GM12878 (cell line): ENCODE measurements at regions not wholly inside any gene's neighbourhood (a gene's known extent, or its start where the extent isn't known, plus 50 kb on each side); places are given as distances from the start of the nearest gene placed in this dataset.

Source experiments
- ATAC-seq: fragments of 200-7000 bp; cut with Tn5 transposase; 3 replicates; pipeline ENCODE4 v1.9.1; 2020; ENCODE audit warnings: mild to moderate bottlenecking, moderate library complexity
- BruUV-seq: library from RNA; stranded (reverse); fragments of 400-500 nt; replicated peaks from 2 replicates; lab custom pipeline; 2021; lab: Mats Ljungman, UMichigan
- CTCF ChIA-PET: fragments of 300-600 bp; sonication (Branson Sonifier 250); formaldehyde crosslinking; extraction: SDS; loops from one replicate; lab custom pipeline; 2021; ENCODE audit warnings: inconsistent platforms; lab: Yijun Ruan, JAX
- POLR2A ChIA-PET: fragments of 350-600 bp; formaldehyde crosslinking; extraction: SDS; loops from one replicate; lab custom pipeline; 2021; ENCODE audit warnings: inconsistent platforms; lab: Charles Lee
- RAD21 ChIA-PET: fragments of 300-600 bp; sonication (Branson Sonifier 250); formaldehyde crosslinking; loops from one replicate; lab custom pipeline; 2023; ENCODE audit warnings: antibody characterized with exemption; ENCODE audit not compliant: unreplicated experiment; lab: Charles Lee
- SMC1A ChIA-PET: fragments of 300-600 bp; sonication (Branson Sonifier 250); formaldehyde crosslinking; loops from one replicate; lab custom pipeline; 2023; ENCODE audit not compliant: unreplicated experiment, uncharacterized antibody; lab: Charles Lee
- DNase-seq: peaks from one replicate; pipeline ENCODE4 v3.0.0-alpha.2; 2011; ENCODE audit warnings: low read depth, low spot score
- FAIRE-seq: peaks from 3 replicates; lab custom pipeline; 2011; peaks lifted over from hg19 to GRCh38; lab: Jason Lieb, UNC
- H2AFZ ChIP-seq: 2 replicates; pipeline ENCODE4 v1.6.0; 2011; ENCODE audit warnings: low read depth, low read length, control low read depth; ENCODE audit not compliant: control insufficient read depth
- H3K27ac ChIP-seq: 2 replicates; pipeline ENCODE4 v1.5.1; 2011; ENCODE audit warnings: control low read depth; ENCODE audit not compliant: control insufficient read depth, insufficient read depth
- H3K27me3 ChIP-seq, 2 experiments: replicated peaks in 1 of 2; 2 replicates each; pipeline versions ENCODE4 v1.6.0 to v1.6.1; 2011; ENCODE audit warnings: low read length in 1 of 2; ENCODE audit not compliant: control insufficient read depth in 2 of 2, insufficient read depth in 2 of 2
- H3K36me3 ChIP-seq, 2 experiments: 2 replicates each; pipeline ENCODE4 v1.5.1; 2011; ENCODE audit warnings: low read length in 1 of 2; ENCODE audit not compliant: control insufficient read depth in 2 of 2, insufficient read depth in 2 of 2
- H3K4me1 ChIP-seq: 2 replicates; pipeline ENCODE4 v1.6.1; 2011; ENCODE audit warnings: mild to moderate bottlenecking, low read length, moderate library complexity, mixed read lengths; ENCODE audit not compliant: control insufficient read depth, insufficient read depth
- H3K4me2 ChIP-seq: 2 replicates; pipeline ENCODE4 v1.6.0; 2011; ENCODE audit warnings: control low read depth; ENCODE audit not compliant: control insufficient read depth, insufficient read depth
- H3K4me3 ChIP-seq: fragments of 200-600 bp; sonication (generic); 2 replicates; pipeline ENCODE4 v1.5.1; 2016
- H3K79me2 ChIP-seq: 2 replicates; pipeline ENCODE4 v1.6.0; 2011; ENCODE audit warnings: low read length; ENCODE audit not compliant: control insufficient read depth, insufficient read depth
- H3K9ac ChIP-seq: 2 replicates; pipeline ENCODE4 v1.8.0; 2011; ENCODE audit warnings: low read length, control low read depth, mixed read lengths; ENCODE audit not compliant: control insufficient read depth, insufficient read depth
- H3K9me3 ChIP-seq: replicated peaks from 3 replicates; pipeline ENCODE4 v1.5.1; 2011; ENCODE audit warnings: mild to moderate bottlenecking, low read length; ENCODE audit not compliant: control insufficient read depth, insufficient read depth
- H4K20me1 ChIP-seq: 2 replicates; pipeline ENCODE4 v1.6.0; 2011; ENCODE audit not compliant: control insufficient read depth, insufficient read depth
- BMI1 ChIP-seq: fragments of 450-650 bp; IDR thresholded peaks from 2 replicates; pipeline ENCODE4 v1.6.1; 2016; ENCODE audit warnings: mild to moderate bottlenecking, moderate library complexity, borderline replicate concordance
- CBFB ChIP-seq: IDR thresholded peaks from 2 replicates; pipeline ENCODE4 v1.6.1; 2016; ENCODE audit warnings: antibody characterized with exemption, low read depth
- DPF2 ChIP-seq: fragments of 450-650 bp; IDR thresholded peaks from 2 replicates; pipeline ENCODE4 v1.6.1; 2017; ENCODE audit warnings: mild to moderate bottlenecking
- HCFC1 ChIP-seq: fragments of 150-350 bp; IDR thresholded peaks from 2 replicates; pipeline ENCODE4 v1.6.1; 2014; ENCODE audit warnings: low read length
- JUNB ChIP-seq: IDR thresholded peaks from 2 replicates; pipeline ENCODE4 v1.6.1; 2016; ENCODE audit warnings: antibody characterized with exemption, mild to moderate bottlenecking
- POLR2AphosphoS5 ChIP-seq: IDR thresholded peaks from 2 replicates; pipeline ENCODE4 v1.6.1; 2011; ENCODE audit warnings: mild to moderate bottlenecking, low read length, inconsistent platforms
- SREBF2 ChIP-seq: IDR thresholded peaks from 2 replicates; pipeline ENCODE4 v1.6.1; 2012; ENCODE audit warnings: mild to moderate bottlenecking, low read length
- TCF3 ChIP-seq: IDR thresholded peaks from 2 replicates; pipeline ENCODE4 v1.6.1; 2012; ENCODE audit warnings: low read depth, mild to moderate bottlenecking, low read length, borderline replicate concordance; ENCODE audit not compliant: insufficient read depth
- ZBED1 ChIP-seq: IDR thresholded peaks from 2 replicates; pipeline ENCODE4 v1.6.1; 2016; ENCODE audit warnings: borderline replicate concordance
- ZNF24 ChIP-seq: fragments of 450-650 bp; IDR thresholded peaks from 2 replicates; pipeline ENCODE4 v1.6.1; 2017; ENCODE audit warnings: antibody characterized with exemption, mild to moderate bottlenecking
- ZNF622 ChIP-seq: fragments of 450-650 bp; IDR thresholded peaks from 2 replicates; pipeline ENCODE4 v1.6.1; 2017; ENCODE audit warnings: mild to moderate bottlenecking, inconsistent platforms
- WGBS: methylation state at CpG from one replicate; pipeline ENCODE4 v1.1.6; 2016; ENCODE audit warnings: low lambda C conversion rate; ENCODE audit not compliant: insufficient replicate concordance, insufficient coverage; ENCODE audit errors: missing lambda C conversion rate; 5-methylcytosine and 5-hydroxymethylcytosine counted together
- in situ Hi-C: fragments of 300-500 bp; cut with MboI; formaldehyde crosslinking; loops from 9 replicates; pipeline ENCODE4 v1.14.3; 2018; ENCODE audit warnings: mixed read lengths
- intact Hi-C: fragments of 100-400 bp; cut with micrococcal nuclease; formaldehyde crosslinking; loops from one replicate; pipeline ENCODE4 v1.14.2; 2022; ENCODE audit not compliant: unreplicated experiment
- TF ChIP-seq, protein P1 (sequence below): IDR thresholded peaks from 2 replicates; pipeline ENCODE4 v1.6.1; 2011; ENCODE audit warnings: borderline replicate concordance, low read depth, mild to moderate bottlenecking, moderate library complexity, mixed read lengths, low read length; ENCODE audit not compliant: insufficient read depth; ENCODE audit errors: extremely low read length
- TF ChIP-seq, protein P2 (sequence below): fragments of 450-650 bp; formaldehyde crosslinking; IDR thresholded peaks from 2 replicates; pipeline ENCODE4 v1.4.0; 2020; ENCODE audit warnings: mild to moderate bottlenecking, moderate library complexity
- TF ChIP-seq, protein P3 (sequence below): IDR thresholded peaks from 2 replicates; pipeline ENCODE4 v1.6.1; 2011; ENCODE audit warnings: mild to moderate bottlenecking, low read depth, low read length, moderate library complexity; ENCODE audit not compliant: insufficient replicate concordance

DNA sequence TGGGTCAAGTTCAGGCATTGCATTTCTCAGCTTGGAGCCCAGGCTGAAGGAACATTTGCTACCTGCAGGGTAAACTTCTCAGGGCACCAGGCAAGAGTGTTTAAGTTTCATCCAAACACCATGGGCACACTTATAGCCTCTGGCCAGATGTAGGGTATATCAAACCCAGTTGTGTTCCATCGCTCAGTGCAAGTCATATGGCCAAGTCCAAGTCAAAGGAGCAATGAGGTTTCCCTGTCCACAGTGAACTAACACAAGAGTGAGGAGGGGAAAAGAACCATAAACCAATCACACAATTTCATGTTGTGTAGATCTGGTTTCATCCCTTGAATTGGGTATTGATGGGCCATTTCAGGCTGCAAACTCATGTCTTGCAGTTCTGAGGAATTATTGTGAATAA is 107.2 kb downstream of the SOX11 start:
- Histone ChIP-seq H3K9ac (no peak overlapping the region), H3K9me3 (no peaks in the 10 kb centered on the region), H3K27me3 (no peaks in the 10 kb centered on the region), H3K36me3 (no peaks in the 10 kb centered on the region), H3K4me2 (no peak overlapping the region), H3K4me3 (no peak overlapping the region), H3K4me1 (no peaks in the 10 kb centered on the region), H4K20me1 (no peaks in the 10 kb centered on the region), H3K79me2 (no peaks in the 10 kb centered on the region), H3K27ac (no peak overlapping the region), H2AFZ (no peak overlapping the region)
- FAIRE-seq, result no peak
- ChIA-PET SMC1A (no interaction called here), CTCF (no interaction called here), POLR2A (no interaction called here), RAD21 (no interaction called here)
- no peak for ATAC-seq
- in situ Hi-C loops, result no loop called here
- no TSS peak for BruUV-seq
- no peak for DNase-seq
- intact Hi-C loops, result no loop called here
- no peak for TF ChIP-seq POLR2AphosphoS5
- 41% methylated on average over 1 of the region's 1 CpG for WGBS

DNA sequence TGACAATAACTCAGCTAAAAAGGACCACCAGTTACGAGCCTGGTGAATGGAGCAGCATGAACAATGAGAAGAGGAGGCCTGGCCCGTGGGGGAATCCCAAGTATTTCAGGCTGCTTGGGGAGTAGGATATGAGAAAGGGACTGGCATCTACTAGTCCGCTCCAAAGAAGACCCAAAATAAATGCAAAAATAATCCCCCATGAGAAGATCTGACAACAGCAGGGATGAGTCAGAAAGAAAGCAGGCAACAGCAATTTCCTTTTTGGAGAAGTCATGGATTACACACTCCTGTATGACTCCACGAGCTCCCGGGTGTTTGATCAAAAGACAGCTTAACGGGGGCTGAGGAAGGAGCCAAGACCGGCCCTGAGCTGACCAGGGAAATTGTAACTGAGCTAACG is 111.4 kb downstream of the SOX11 start:
- POLR2A ChIA-PET, result no interaction called here
- BruUV-seq, result no TSS peak
- WGBS, result 9% methylated on average over 8 of the region's 8 CpGs
- Histone ChIP-seq H3K27me3 (no peaks in the 10 kb centered on the region), H3K4me1 (no peaks in the 10 kb centered on the region), H3K9me3 (no peaks in the 10 kb centered on the region), H3K4me2 (no peak overlapping the region), H3K9ac (no peak overlapping the region), H3K79me2 (no peaks in the 10 kb centered on the region), H2AFZ (no peak overlapping the region), H4K20me1 (no peaks in the 10 kb centered on the region), H3K36me3 (no peaks in the 10 kb centered on the region), H3K4me3 (no peak overlapping the region), H3K27ac (no peak overlapping the region)
- intact Hi-C loops, result no loop called here
- in situ Hi-C loops, result no loop called here
- CTCF ChIA-PET, result interaction anchor here (0.6 to 0.7 kb wide), 2 partner anchors 10 to 1362 kb away, joined by 3 read pairs; no protein-coding TSS in a partner anchor
- RAD21 ChIA-PET, result no interaction called here
- SMC1A ChIA-PET, result interaction anchor here (0.5 kb wide), 1 partner anchor 1023 kb away, joined by 3 read pairs; no protein-coding TSS in a partner anchor
- ATAC-seq (no peak), DNase-seq (no peak), FAIRE-seq (no peak)
- TF ChIP-seq ZBED1 (no peak), BMI1 (no peak), ZNF24 (no peak), ZNF622 (no peak), DPF2 (no peak), TCF3 (no peak), SREBF2 (no peak), CBFB (no peak), HCFC1 (no peak), JUNB (no peak)
- TF ChIP-seq, protein P1, sequence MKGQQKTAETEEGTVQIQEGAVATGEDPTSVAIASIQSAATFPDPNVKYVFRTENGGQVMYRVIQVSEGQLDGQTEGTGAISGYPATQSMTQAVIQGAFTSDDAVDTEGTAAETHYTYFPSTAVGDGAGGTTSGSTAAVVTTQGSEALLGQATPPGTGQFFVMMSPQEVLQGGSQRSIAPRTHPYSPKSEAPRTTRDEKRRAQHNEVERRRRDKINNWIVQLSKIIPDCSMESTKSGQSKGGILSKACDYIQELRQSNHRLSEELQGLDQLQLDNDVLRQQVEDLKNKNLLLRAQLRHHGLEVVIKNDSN, result no peak
- TF ChIP-seq, protein P2, sequence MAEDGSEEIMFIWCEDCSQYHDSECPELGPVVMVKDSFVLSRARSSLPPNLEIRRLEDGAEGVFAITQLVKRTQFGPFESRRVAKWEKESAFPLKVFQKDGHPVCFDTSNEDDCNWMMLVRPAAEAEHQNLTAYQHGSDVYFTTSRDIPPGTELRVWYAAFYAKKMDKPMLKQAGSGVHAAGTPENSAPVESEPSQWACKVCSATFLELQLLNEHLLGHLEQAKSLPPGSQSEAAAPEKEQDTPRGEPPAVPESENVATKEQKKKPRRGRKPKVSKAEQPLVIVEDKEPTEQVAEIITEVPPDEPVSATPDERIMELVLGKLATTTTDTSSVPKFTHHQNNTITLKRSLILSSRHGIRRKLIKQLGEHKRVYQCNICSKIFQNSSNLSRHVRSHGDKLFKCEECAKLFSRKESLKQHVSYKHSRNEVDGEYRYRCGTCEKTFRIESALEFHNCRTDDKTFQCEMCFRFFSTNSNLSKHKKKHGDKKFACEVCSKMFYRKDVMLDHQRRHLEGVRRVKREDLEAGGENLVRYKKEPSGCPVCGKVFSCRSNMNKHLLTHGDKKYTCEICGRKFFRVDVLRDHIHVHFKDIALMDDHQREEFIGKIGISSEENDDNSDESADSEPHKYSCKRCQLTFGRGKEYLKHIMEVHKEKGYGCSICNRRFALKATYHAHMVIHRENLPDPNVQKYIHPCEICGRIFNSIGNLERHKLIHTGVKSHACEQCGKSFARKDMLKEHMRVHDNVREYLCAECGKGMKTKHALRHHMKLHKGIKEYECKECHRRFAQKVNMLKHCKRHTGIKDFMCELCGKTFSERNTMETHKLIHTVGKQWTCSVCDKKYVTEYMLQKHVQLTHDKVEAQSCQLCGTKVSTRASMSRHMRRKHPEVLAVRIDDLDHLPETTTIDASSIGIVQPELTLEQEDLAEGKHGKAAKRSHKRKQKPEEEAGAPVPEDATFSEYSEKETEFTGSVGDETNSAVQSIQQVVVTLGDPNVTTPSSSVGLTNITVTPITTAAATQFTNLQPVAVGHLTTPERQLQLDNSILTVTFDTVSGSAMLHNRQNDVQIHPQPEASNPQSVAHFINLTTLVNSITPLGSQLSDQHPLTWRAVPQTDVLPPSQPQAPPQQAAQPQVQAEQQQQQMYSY (CRISPR knock-in tag), result no peak
- TF ChIP-seq, protein P3, sequence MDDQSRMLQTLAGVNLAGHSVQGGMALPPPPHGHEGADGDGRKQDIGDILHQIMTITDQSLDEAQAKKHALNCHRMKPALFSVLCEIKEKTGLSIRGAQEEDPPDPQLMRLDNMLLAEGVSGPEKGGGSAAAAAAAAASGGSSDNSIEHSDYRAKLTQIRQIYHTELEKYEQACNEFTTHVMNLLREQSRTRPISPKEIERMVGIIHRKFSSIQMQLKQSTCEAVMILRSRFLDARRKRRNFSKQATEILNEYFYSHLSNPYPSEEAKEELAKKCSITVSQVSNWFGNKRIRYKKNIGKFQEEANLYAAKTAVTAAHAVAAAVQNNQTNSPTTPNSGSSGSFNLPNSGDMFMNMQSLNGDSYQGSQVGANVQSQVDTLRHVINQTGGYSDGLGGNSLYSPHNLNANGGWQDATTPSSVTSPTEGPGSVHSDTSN, result no peak
